ENCODE measurements at regions not wholly inside any gene's neighbourhood (a gene's known extent, or its start where the extent isn't known, plus 50 kb on each side); places are given as distances from the start of the nearest gene placed in this dataset.

GRCh38 chr1:56267611-56268010 lies 311.8 kb downstream of the PLPP3 start:
- Histone ChIP-seq H3K4me1 (no peaks in the 10 kb centered on the region), H3K27me3 (no peaks in the 10 kb centered on the region), H3K4me3 (ENCODE audit: low read depth, low read length) (no peak overlapping the region), H3K36me3 (no peaks in the 10 kb centered on the region), H3K9me3 (no peaks in the 10 kb centered on the region)
- TF ChIP-seq CTCF (IDR thresholded peaks at IDR 0.05; ENCODE audit: low read depth, low read length) = no peak
- DNase-seq = no peak

- TF ChIP-seq CTCF (IDR thresholded peaks at IDR 0.05; ENCODE audit: low read depth, low read length) = no peak
- Histone ChIP-seq H3K9me3 (no peaks in the 10 kb centered on the region), H3K4me3 (ENCODE audit: low read depth, low read length) (no peak overlapping the region), H3K4me1 (no peaks in the 10 kb centered on the region), H3K27me3 (no peaks in the 10 kb centered on the region), H3K36me3 (no peaks in the 10 kb centered on the region)
- DNase-seq = no peak
Measured at GRCh38 chr1:56266359-56266758, 313.0 kb downstream of the PLPP3 start.

GRCh38 chr1:56265216-56265615 lies 314.1 kb downstream of the PLPP3 start:
- H3K27me3 ChIP-seq = no peaks in the 10 kb centered on the region

GRCh38 chr1:56263908-56264307 lies 315.5 kb downstream of the PLPP3 start:
- H3K9me3 ChIP-seq = no peaks in the 10 kb centered on the region
- TF ChIP-seq CTCF (IDR thresholded peaks at IDR 0.05; ENCODE audit: low read depth, low read length) = no peak

More at GRCh38 chr1:56265216-56265615, 314.1 kb downstream of the PLPP3 start:
- H3K4me1 ChIP-seq = no peaks in the 10 kb centered on the region
- H3K36me3 ChIP-seq = no peaks in the 10 kb centered on the region
- TF ChIP-seq CTCF (IDR thresholded peaks at IDR 0.05; ENCODE audit: low read depth, low read length) = no peak
- no peak for DNase-seq
- H3K9me3 ChIP-seq = no peaks in the 10 kb centered on the region
- no peak overlapping the region for H3K4me3 ChIP-seq (ENCODE audit: low read depth, low read length)

DNA sequence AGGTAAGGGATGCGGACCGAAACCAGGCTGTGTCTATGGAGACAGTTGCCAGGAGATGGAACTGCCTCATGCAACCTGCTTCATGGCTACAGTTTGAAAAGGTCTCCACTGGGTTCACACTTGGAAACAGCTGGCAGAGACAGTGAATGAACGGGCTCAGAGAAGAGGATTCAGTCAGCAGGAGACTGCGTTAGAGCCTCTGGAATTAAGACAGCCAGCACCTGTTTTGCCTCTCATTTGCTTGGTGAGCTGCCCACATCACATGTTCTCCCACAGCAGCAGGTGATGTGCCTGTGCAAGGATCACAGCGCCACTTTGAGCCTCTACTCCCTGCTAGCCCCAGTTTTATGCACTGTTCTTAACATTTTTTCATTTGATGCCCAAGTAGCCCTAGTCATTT lies 321.0 kb downstream of the PLPP3 start:
- Histone ChIP-seq H3K36me3 (no peaks in the 10 kb centered on the region), H3K9me3 (no peaks in the 10 kb centered on the region), H3K4me1 (no peaks in the 10 kb centered on the region), H3K4me3 (ENCODE audit: low read depth, low read length) (no peak overlapping the region), H3K27me3 (no peaks in the 10 kb centered on the region)
- no peak for DNase-seq
- no peak for TF ChIP-seq CTCF (IDR thresholded peaks at IDR 0.05; ENCODE audit: low read depth, low read length)

More at GRCh38 chr1:56263908-56264307, 315.5 kb downstream of the PLPP3 start:
- Histone ChIP-seq H3K27me3 (no peaks in the 10 kb centered on the region), H3K4me1 (no peaks in the 10 kb centered on the region), H3K36me3 (no peaks in the 10 kb centered on the region), H3K4me3 (ENCODE audit: low read depth, low read length) (no peak overlapping the region)
- no peak for DNase-seq

- Histone ChIP-seq H3K9me3 (no peaks in the 10 kb centered on the region), H3K4me1 (no peaks in the 10 kb centered on the region), H3K36me3 (no peaks in the 10 kb centered on the region), H3K4me3 (ENCODE audit: low read depth, low read length) (no peak overlapping the region), H3K27me3 (no peaks in the 10 kb centered on the region)
- no peak for TF ChIP-seq CTCF (IDR thresholded peaks at IDR 0.05; ENCODE audit: low read depth, low read length)
- DNase-seq = no peak
Measured at GRCh38 chr1:56257726-56258125, 321.6 kb downstream of the PLPP3 start.
